IMR-90 (cell line): ENCODE measurements at regions not wholly inside any gene's neighbourhood (a gene's known extent, or its start where the extent isn't known, plus 50 kb on each side); places are given as distances from the start of the nearest gene placed in this dataset.

ENCODE experiments used
- ATAC-seq: fragments of 200-7000 bp; cut with Tn5 transposase; 2 replicates; pipeline ENCODE4 v1.9.1; 2020; ENCODE audit warnings: low read depth, mild to moderate bottlenecking, moderate library complexity
- BruUV-seq: library from RNA; stranded (reverse); fragments of 400-500 nt; replicated peaks from 2 replicates; lab custom pipeline; 2021; lab: Mats Ljungman, UMichigan
- CTCF ChIA-PET: fragments of 300-600 bp; formaldehyde crosslinking; extraction: SDS; loops from one replicate; lab custom pipeline; 2021; ENCODE audit warnings: antibody characterized with exemption; lab: Yijun Ruan, JAX
- POLR2A ChIA-PET: fragments of 300-600 bp; sonication (Branson Sonifier 250); formaldehyde crosslinking; loops from one replicate; lab custom pipeline; 2022; ENCODE audit warnings: antibody characterized with exemption; ENCODE audit not compliant: unreplicated experiment; lab: Charles Lee
- DNase-seq: peaks from one replicate; pipeline ENCODE4 v3.0.0; 2013
- H2AFZ ChIP-seq: replicated peaks from 2 replicates; pipeline ENCODE3; 2013; ENCODE audit warnings: low read length, mild to moderate bottlenecking; ENCODE audit not compliant: poor library complexity
- H2AK5ac ChIP-seq: 2 replicates; pipeline ENCODE4 v1.6.1; 2013; ENCODE audit warnings: low read depth, low read length, inconsistent platforms
- H2AK9ac ChIP-seq: replicated peaks from 2 replicates; pipeline ENCODE3; 2013; ENCODE audit warnings: mild to moderate bottlenecking, low read depth, low read length, moderate library complexity; ENCODE audit not compliant: poor library complexity
- H2BK120ac ChIP-seq: 2 replicates; pipeline ENCODE4 v1.6.1; 2013; ENCODE audit warnings: low read depth, low read length, inconsistent platforms
- H2BK15ac ChIP-seq: 3 replicates; pipeline ENCODE4 v1.6.1; 2013; ENCODE audit warnings: low read depth, low read length, inconsistent platforms
- H2BK20ac ChIP-seq: 2 replicates; pipeline ENCODE4 v1.6.1; 2013; ENCODE audit warnings: low read depth, mild to moderate bottlenecking, inconsistent platforms, low read length, moderate library complexity
- H2BK5ac ChIP-seq: 2 replicates; pipeline ENCODE4 v1.6.1; 2013; ENCODE audit warnings: mild to moderate bottlenecking, low read depth, low read length, inconsistent platforms; ENCODE audit not compliant: poor library complexity, severe bottlenecking
- H3K14ac ChIP-seq: replicated peaks from 2 replicates; pipeline ENCODE4 v1.6.1; 2013; ENCODE audit warnings: low read depth, low read length, inconsistent platforms
- H3K18ac ChIP-seq: 2 replicates; pipeline ENCODE4 v1.6.1; 2013; ENCODE audit warnings: low read depth, low read length, control low read depth
- H3K23ac ChIP-seq: 2 replicates; pipeline ENCODE4 v1.6.1; 2013; ENCODE audit warnings: low read depth, low read length, inconsistent platforms
- H3K27ac ChIP-seq: 2 replicates; pipeline ENCODE4 v1.5.1; 2013; ENCODE audit warnings: mild to moderate bottlenecking, control low read depth, low read length; ENCODE audit not compliant: insufficient read depth
- H3K27me3 ChIP-seq: 2 replicates; pipeline ENCODE4 v1.6.1; 2013; ENCODE audit warnings: low read length; ENCODE audit not compliant: control insufficient read depth, insufficient read depth
- H3K36me3 ChIP-seq: 2 replicates; pipeline ENCODE4 v1.6.1; 2013; ENCODE audit warnings: low read length, mixed read lengths; ENCODE audit not compliant: control insufficient read depth, insufficient read depth
- H3K4ac ChIP-seq: 2 replicates; pipeline ENCODE4 v1.6.1; 2013; ENCODE audit warnings: low read depth, low read length, inconsistent platforms
- H3K4me1 ChIP-seq: 2 replicates; pipeline ENCODE4 v1.6.1; 2013; ENCODE audit warnings: low read length, mixed read lengths; ENCODE audit not compliant: control insufficient read depth, insufficient read depth
- H3K4me2 ChIP-seq: 2 replicates; pipeline ENCODE4 v1.6.1; 2013; ENCODE audit warnings: low read depth, mild to moderate bottlenecking, control low read depth, low read length, moderate library complexity
- H3K4me3 ChIP-seq: 2 replicates; pipeline ENCODE4 v1.5.1; 2013; ENCODE audit warnings: low read depth, mild to moderate bottlenecking, control low read depth, low read length, moderate library complexity; ENCODE audit not compliant: insufficient read depth
- H3K56ac ChIP-seq: 2 replicates; pipeline ENCODE4 v1.6.1; 2013; ENCODE audit warnings: low read length, inconsistent platforms; ENCODE audit not compliant: insufficient read depth; ENCODE audit errors: extremely low read depth
- H3K79me1 ChIP-seq, 2 experiments: 2 replicates each; pipeline ENCODE4 v1.6.1; 2013; ENCODE audit warnings: low read length in 2 of 2, inconsistent platforms in 1 of 2, low read depth in 1 of 2
- H3K9ac ChIP-seq: 2 replicates; pipeline ENCODE4 v1.6.1; 2013; ENCODE audit warnings: low read depth, low read length, control low read depth
- H3K9me1 ChIP-seq: 2 replicates; pipeline ENCODE4 v1.6.1; 2013; ENCODE audit warnings: low read length, inconsistent platforms; ENCODE audit not compliant: insufficient read depth
- H3K9me3 ChIP-seq: 2 replicates; pipeline ENCODE4 v1.6.1; 2013; ENCODE audit warnings: low read length; ENCODE audit not compliant: control insufficient read depth, insufficient read depth
- H4K20me1 ChIP-seq: 2 replicates; pipeline ENCODE4 v1.6.1; 2013; ENCODE audit warnings: low read length, inconsistent platforms; ENCODE audit not compliant: insufficient read depth
- H4K5ac ChIP-seq: 2 replicates; pipeline ENCODE4 v1.6.1; 2013; ENCODE audit warnings: mild to moderate bottlenecking, low read depth, low read length, control low read depth
- H4K8ac ChIP-seq, 2 experiments: 2 replicates each; pipeline ENCODE4 v1.6.1; 2013; ENCODE audit warnings: low read depth in 2 of 2, low read length in 2 of 2, control low read depth in 1 of 2, inconsistent platforms in 1 of 2
- H4K91ac ChIP-seq: 2 replicates; pipeline ENCODE4 v1.6.1; 2013; ENCODE audit warnings: low read depth, low read length, inconsistent platforms; ENCODE audit not compliant: insufficient read depth
- BHLHE40 ChIP-seq: fragments of 150-350 bp; IDR thresholded peaks from 2 replicates; pipeline ENCODE4 v1.6.1; 2016; ENCODE audit warnings: mild to moderate bottlenecking, low read depth, low read length
- CEBPB ChIP-seq: IDR thresholded peaks from 2 replicates; pipeline ENCODE4 v1.6.1; 2012; ENCODE audit warnings: low read depth, low read length, improper control_type of control experiment
- CHD1 ChIP-seq: IDR thresholded peaks from 2 replicates; pipeline ENCODE4 v1.6.1; 2012; ENCODE audit warnings: low read depth, low read length, improper control_type of control experiment
- FOS ChIP-seq: fragments of 150-350 bp; IDR thresholded peaks from 2 replicates; pipeline ENCODE4 v1.6.1; 2016; ENCODE audit warnings: low read depth, low read length
- MAFK ChIP-seq: IDR thresholded peaks from 2 replicates; pipeline ENCODE4 v1.6.1; 2012; ENCODE audit warnings: low read depth, low read length, improper control_type of control experiment
- MAZ ChIP-seq: IDR thresholded peaks from 2 replicates; pipeline ENCODE4 v1.6.1; 2012; ENCODE audit warnings: low read depth, mild to moderate bottlenecking, low read length, improper control_type of control experiment, moderate library complexity, borderline replicate concordance
- MXI1 ChIP-seq: IDR thresholded peaks from 2 replicates; pipeline ENCODE4 v1.6.1; 2012; ENCODE audit warnings: low read depth, mild to moderate bottlenecking, low read length, moderate library complexity, borderline replicate concordance
- NFE2L2 ChIP-seq: fragments of 150-350 bp; IDR thresholded peaks from 2 replicates; pipeline ENCODE4 v1.6.1; 2016; ENCODE audit warnings: low read depth, mild to moderate bottlenecking, low read length
- POLR2A ChIP-seq: IDR thresholded peaks from 2 replicates; pipeline ENCODE4 v1.6.1; 2012; ENCODE audit warnings: mild to moderate bottlenecking, low read depth, low read length
- RAD21 ChIP-seq: IDR thresholded peaks from 2 replicates; pipeline ENCODE4 v1.6.1; 2012; ENCODE audit warnings: low read length, improper control_type of control experiment
- RCOR1 ChIP-seq: IDR thresholded peaks from 2 replicates; pipeline ENCODE4 v1.6.1; 2012; ENCODE audit warnings: mild to moderate bottlenecking, low read length, improper control_type of control experiment; ENCODE audit not compliant: insufficient replicate concordance
- RFX5 ChIP-seq: IDR thresholded peaks from 2 replicates; pipeline ENCODE4 v1.8.0; 2012; ENCODE audit warnings: low read depth, mild to moderate bottlenecking, low read length, moderate library complexity
- SMC3 ChIP-seq: fragments of 150-350 bp; IDR thresholded peaks from 2 replicates; pipeline ENCODE4 v1.6.1; 2016; ENCODE audit warnings: low read depth, mild to moderate bottlenecking, antibody characterized with exemption, low read length, moderate library complexity
- WGBS, 2 experiments: methylation state at CpG; one replicate each; pipeline versions ENCODE4 v1.1.5 to v1.1.7; 2013; ENCODE audit warnings: missing lambda C conversion rate in 2 of 2; ENCODE audit not compliant: insufficient read length in 1 of 2; ENCODE audit errors: extremely low coverage in 2 of 2; 5-methylcytosine and 5-hydroxymethylcytosine counted together
- dilution Hi-C: fragments of 300-500 bp; cut with HindIII; formaldehyde crosslinking; loops from one replicate; pipeline ENCODE4 v1.14.3; 2018; ENCODE audit warnings: low sequenced_read_pairs; ENCODE audit not compliant: unreplicated experiment
- in situ Hi-C: fragments of 300-500 bp; cut with MboI; formaldehyde crosslinking; loops from 3 replicates; pipeline ENCODE4 v1.14.3; 2019; ENCODE audit warnings: low sequenced_read_pairs, inconsistent platforms, mixed read lengths
- intact Hi-C: fragments of 100-400 bp; cut with micrococcal nuclease; formaldehyde crosslinking; loops from 2 replicates; pipeline ENCODE4 v1.10.0; 2022
- TF ChIP-seq, protein P1 (sequence below): conservative IDR thresholded peaks from 2 replicates; pipeline ENCODE4 v1.5.1; 2012; ENCODE audit warnings: mild to moderate bottlenecking, low read depth, low read length, improper control_type of control experiment
- TF ChIP-seq, protein P2 (sequence below): fragments of 150-350 bp; IDR thresholded peaks from 2 replicates; pipeline ENCODE4 v1.6.1; 2016; ENCODE audit warnings: low read depth, mild to moderate bottlenecking, low read length, moderate library complexity, borderline replicate concordance
- TF ChIP-seq, protein P3 (sequence below): fragments of 150-350 bp; IDR thresholded peaks from 2 replicates; pipeline ENCODE4 v1.6.1; 2017; ENCODE audit warnings: mild to moderate bottlenecking, antibody characterized with exemption, low read length, low read depth

GRCh38 chr16:80427795-80428194 is 113.0 kb upstream of the DYNLRB2 start:
- Histone ChIP-seq H3K4me1 (no peaks in the 10 kb centered on the region), H3K27ac (no peak overlapping the region), H4K8ac (no peak overlapping the region), H3K9me1 (no peaks in the 10 kb centered on the region), H3K4me2 (no peak overlapping the region), H3K36me3 (no peaks in the 10 kb centered on the region), H2AK5ac (no peak overlapping the region), H3K23ac (no peak overlapping the region), H4K20me1 (no peaks in the 10 kb centered on the region), H4K5ac (no peak overlapping the region), H3K56ac (no peak overlapping the region), H3K79me1 (no peaks in the 10 kb centered on the region), H4K91ac (no peak overlapping the region), H3K9ac (no peak overlapping the region), H3K27me3 (no peaks in the 10 kb centered on the region), H2AK9ac (no peak overlapping the region), H3K18ac (no peak overlapping the region), H2AFZ (no peak overlapping the region), H3K14ac (no peak overlapping the region), H2BK15ac (no peak overlapping the region), H2BK120ac (no peak overlapping the region), H3K9me3 (0 out of 2 replicates have a peak, but pooled peaks cover 4% of the 10 kb centered on the region), H2BK20ac (no peak overlapping the region), H3K4me3 (no peak overlapping the region), H2BK5ac (no peak overlapping the region), H3K4ac (no peak overlapping the region)
- no peak for DNase-seq
- no peak for ATAC-seq
- CTCF ChIA-PET = interaction anchor here (0.6 kb wide), 1 partner anchor 174 kb away, joined by 3 read pairs; no protein-coding TSS in a partner anchor
- no peak for TF ChIP-seq FOS
- no peak for TF ChIP-seq BHLHE40
- no peak for TF ChIP-seq MAZ
- TF ChIP-seq, protein P1, sequence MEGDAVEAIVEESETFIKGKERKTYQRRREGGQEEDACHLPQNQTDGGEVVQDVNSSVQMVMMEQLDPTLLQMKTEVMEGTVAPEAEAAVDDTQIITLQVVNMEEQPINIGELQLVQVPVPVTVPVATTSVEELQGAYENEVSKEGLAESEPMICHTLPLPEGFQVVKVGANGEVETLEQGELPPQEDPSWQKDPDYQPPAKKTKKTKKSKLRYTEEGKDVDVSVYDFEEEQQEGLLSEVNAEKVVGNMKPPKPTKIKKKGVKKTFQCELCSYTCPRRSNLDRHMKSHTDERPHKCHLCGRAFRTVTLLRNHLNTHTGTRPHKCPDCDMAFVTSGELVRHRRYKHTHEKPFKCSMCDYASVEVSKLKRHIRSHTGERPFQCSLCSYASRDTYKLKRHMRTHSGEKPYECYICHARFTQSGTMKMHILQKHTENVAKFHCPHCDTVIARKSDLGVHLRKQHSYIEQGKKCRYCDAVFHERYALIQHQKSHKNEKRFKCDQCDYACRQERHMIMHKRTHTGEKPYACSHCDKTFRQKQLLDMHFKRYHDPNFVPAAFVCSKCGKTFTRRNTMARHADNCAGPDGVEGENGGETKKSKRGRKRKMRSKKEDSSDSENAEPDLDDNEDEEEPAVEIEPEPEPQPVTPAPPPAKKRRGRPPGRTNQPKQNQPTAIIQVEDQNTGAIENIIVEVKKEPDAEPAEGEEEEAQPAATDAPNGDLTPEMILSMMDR = no peak
- TF ChIP-seq MAFK = no peak
- no peak for TF ChIP-seq MXI1
- no peak for TF ChIP-seq CHD1
- TF ChIP-seq RCOR1 = no peak
- TF ChIP-seq, protein P2, sequence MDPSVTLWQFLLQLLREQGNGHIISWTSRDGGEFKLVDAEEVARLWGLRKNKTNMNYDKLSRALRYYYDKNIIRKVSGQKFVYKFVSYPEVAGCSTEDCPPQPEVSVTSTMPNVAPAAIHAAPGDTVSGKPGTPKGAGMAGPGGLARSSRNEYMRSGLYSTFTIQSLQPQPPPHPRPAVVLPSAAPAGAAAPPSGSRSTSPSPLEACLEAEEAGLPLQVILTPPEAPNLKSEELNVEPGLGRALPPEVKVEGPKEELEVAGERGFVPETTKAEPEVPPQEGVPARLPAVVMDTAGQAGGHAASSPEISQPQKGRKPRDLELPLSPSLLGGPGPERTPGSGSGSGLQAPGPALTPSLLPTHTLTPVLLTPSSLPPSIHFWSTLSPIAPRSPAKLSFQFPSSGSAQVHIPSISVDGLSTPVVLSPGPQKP = no peak
- TF ChIP-seq, protein P3, sequence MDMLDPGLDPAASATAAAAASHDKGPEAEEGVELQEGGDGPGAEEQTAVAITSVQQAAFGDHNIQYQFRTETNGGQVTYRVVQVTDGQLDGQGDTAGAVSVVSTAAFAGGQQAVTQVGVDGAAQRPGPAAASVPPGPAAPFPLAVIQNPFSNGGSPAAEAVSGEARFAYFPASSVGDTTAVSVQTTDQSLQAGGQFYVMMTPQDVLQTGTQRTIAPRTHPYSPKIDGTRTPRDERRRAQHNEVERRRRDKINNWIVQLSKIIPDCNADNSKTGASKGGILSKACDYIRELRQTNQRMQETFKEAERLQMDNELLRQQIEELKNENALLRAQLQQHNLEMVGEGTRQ = no peak
- no peak for TF ChIP-seq POLR2A
- no peak for TF ChIP-seq RAD21
- TF ChIP-seq SMC3 = no peak
- no peak for TF ChIP-seq RFX5
- no peak for TF ChIP-seq CEBPB
- no peak for TF ChIP-seq NFE2L2
- 50% methylated on average over 2 of the region's 2 CpGs; no CpG with 5 or more reads in 1 of the 2 experiments for WGBS, 2 experiments
- BruUV-seq = no TSS peak
- dilution Hi-C loops (no loop called here), in situ Hi-C loops (no loop called here), intact Hi-C loops (no loop called here)
- POLR2A ChIA-PET = no interaction called here
